Upper lobe of left lung (tissue), 6 donors: ENCODE measurements at regions not wholly inside any gene's neighbourhood (a gene's known extent, or its start where the extent isn't known, plus 50 kb on each side); places are given as distances from the start of the nearest gene placed in this dataset.

ENCODE experiments used
- ATAC-seq, 2 donors: fragments of 200-7000 bp; cut with Tn5 transposase; one replicate each; pipeline ENCODE4 v1.9.1; 2022; ENCODE audit warnings: mild to moderate bottlenecking in 2 of 2, moderate library complexity in 2 of 2; ENCODE audit not compliant: low FRiP score in 2 of 2
- DNase-seq, 2 donors: peaks; one replicate each; pipeline ENCODE4 v3.0.0-alpha.2; 2019 to 2020
- H3K27ac ChIP-seq, 4 donors: fragments of 200-600 bp; sonication (generic); one replicate each; pipeline ENCODE4 v1.5.1; 2016 to 2019
- H3K27me3 ChIP-seq, 4 donors: fragments of 200-600 bp; sonication (generic); one replicate each; pipeline ENCODE4 v1.5.1; 2017 to 2019
- H3K36me3 ChIP-seq, 4 donors: fragments of 200-600 bp; sonication (generic); one replicate each; pipeline ENCODE4 v1.5.1; 2016 to 2019
- H3K4me1 ChIP-seq, 4 donors: fragments of 200-600 bp; sonication (generic); one replicate each; pipeline ENCODE4 v1.5.1; 2018 to 2019
- H3K4me3 ChIP-seq, 4 donors: fragments of 200-600 bp; sonication (generic); one replicate each; pipeline ENCODE4 v1.5.1; 2017 to 2019; ENCODE audit warnings: mild to moderate bottlenecking in 2 of 4, moderate library complexity in 1 of 4
- H3K9me3 ChIP-seq, 4 donors: fragments of 200-600 bp; sonication (generic); one replicate each; pipeline ENCODE4 v1.5.1; 2018 to 2019
- EP300 ChIP-seq, 4 donors: sonication (generic); formaldehyde crosslinking; IDR thresholded peaks; one replicate each; pipeline ENCODE4 v1.5.1; 2017; ENCODE audit warnings: antibody characterized with exemption in 4 of 4, control low read depth in 2 of 4
- POLR2A ChIP-seq, 4 donors: fragments of 450-650 bp; IDR thresholded peaks; one replicate each; pipeline ENCODE4 v1.5.1; 2016 to 2017; ENCODE audit warnings: antibody characterized with exemption in 4 of 4, mild to moderate bottlenecking in 2 of 4
- POLR2AphosphoS5 ChIP-seq, 2 donors: sonication (generic); formaldehyde crosslinking; IDR thresholded peaks; one replicate each; pipeline ENCODE4 v1.5.1; 2017; ENCODE audit warnings: antibody characterized with exemption in 2 of 2
- WGBS, 2 donors: methylation state at CpG; one replicate each; pipeline ENCODE4 v1.1.5; 2017 to 2018; 5-methylcytosine and 5-hydroxymethylcytosine counted together
- TF ChIP-seq, protein P1 (sequence below), 6 experiments: fragments of 450-650 bp in 4 of 6; fragments of 200-600 bp in 2 of 6; sonication (generic) in 2 of 6; IDR thresholded peaks; one replicate each; pipeline ENCODE4 v1.5.1; 2016 to 2019; ENCODE audit warnings: antibody characterized with exemption in 6 of 6
- donor health status: DM: no; HTN: no; CAD: no; lungs with moderate emphysema.
- donor health status: DM: no; HTN: yes; CAD: no; lungs with severe emphysema.

DNA sequence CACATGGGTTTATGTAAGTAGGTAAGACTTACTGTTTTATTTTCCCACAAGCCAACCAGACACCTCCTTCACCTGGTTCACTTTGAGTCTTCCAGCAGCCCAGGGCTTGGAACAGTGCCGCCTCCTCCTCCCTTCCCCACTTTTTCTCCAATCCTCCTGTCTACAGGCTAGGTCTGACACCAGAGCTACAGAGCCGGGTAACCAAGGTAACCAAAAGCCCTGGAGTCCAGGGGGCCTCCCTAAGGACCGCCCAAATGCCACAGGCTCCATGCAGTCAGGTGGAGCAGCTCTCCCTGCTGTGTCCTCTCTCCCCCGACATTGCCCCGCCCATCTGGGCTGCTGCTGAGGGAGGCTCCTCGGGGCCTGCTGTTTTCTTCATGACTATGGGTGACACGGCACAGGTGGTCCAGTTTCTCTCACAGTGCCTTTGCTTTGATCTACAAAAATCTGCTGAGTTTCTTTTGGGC lies 138.0 kb upstream of the EFNA5 start:
- no peaks in the 10 kb centered on the region for H3K9me3 ChIP-seq
- TF ChIP-seq POLR2AphosphoS5 (IDR thresholded peaks at IDR 0.05) (no peak), EP300 (IDR thresholded peaks at IDR 0.05) (no peak), POLR2A (IDR thresholded peaks at IDR 0.05) (no peak)
- TF ChIP-seq, protein P1, sequence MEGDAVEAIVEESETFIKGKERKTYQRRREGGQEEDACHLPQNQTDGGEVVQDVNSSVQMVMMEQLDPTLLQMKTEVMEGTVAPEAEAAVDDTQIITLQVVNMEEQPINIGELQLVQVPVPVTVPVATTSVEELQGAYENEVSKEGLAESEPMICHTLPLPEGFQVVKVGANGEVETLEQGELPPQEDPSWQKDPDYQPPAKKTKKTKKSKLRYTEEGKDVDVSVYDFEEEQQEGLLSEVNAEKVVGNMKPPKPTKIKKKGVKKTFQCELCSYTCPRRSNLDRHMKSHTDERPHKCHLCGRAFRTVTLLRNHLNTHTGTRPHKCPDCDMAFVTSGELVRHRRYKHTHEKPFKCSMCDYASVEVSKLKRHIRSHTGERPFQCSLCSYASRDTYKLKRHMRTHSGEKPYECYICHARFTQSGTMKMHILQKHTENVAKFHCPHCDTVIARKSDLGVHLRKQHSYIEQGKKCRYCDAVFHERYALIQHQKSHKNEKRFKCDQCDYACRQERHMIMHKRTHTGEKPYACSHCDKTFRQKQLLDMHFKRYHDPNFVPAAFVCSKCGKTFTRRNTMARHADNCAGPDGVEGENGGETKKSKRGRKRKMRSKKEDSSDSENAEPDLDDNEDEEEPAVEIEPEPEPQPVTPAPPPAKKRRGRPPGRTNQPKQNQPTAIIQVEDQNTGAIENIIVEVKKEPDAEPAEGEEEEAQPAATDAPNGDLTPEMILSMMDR (IDR thresholded peaks at IDR 0.05), result no peak
- WGBS, 2 donors, result 58% methylated on average over 7 of the region's 7 CpGs
- ATAC-seq (no peak), DNase-seq (peak in 1 of 2 donors; percentile 5)
- H3K4me3 ChIP-seq, result no peak overlapping the region
- H3K27me3 ChIP-seq, result no peaks in the 10 kb centered on the region
- no peaks in the 10 kb centered on the region for H3K36me3 ChIP-seq
- no peak overlapping the region for H3K27ac ChIP-seq
- no peaks in the 10 kb centered on the region for H3K4me1 ChIP-seq

DNA sequence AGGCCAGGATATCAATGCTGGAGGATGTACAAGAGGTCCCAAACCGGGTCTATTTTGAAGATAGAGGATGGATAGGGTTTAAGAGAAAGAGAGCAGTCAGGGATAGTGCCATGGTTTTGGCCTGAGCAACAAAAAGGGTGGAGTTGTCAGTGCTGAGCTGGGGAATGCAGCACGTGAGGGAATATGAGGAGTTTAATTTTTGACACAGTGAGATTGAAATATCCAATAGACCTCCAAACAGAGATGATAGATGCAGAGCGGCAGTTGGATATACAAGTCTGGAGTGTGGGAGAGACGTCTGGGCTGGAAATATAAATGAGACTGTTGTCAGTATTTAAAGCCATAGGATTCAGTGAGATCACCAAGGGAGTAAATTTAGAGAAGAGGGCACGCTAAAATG lies 136.7 kb upstream of the EFNA5 start:
- no peak overlapping the region for H3K27ac ChIP-seq
- no peak overlapping the region for H3K4me3 ChIP-seq
- WGBS, 2 donors, result 63 to 78% methylated on average over 5 of the region's 5 CpGs
- H3K36me3 ChIP-seq, result no peaks in the 10 kb centered on the region
- DNase-seq (no peak), ATAC-seq (no peak)
- TF ChIP-seq POLR2AphosphoS5 (IDR thresholded peaks at IDR 0.05) (no peak), POLR2A (IDR thresholded peaks at IDR 0.05) (no peak), EP300 (IDR thresholded peaks at IDR 0.05) (no peak)
- TF ChIP-seq, protein P1 (IDR thresholded peaks at IDR 0.05), result no peak
- H3K27me3 ChIP-seq, result no peaks in the 10 kb centered on the region
- H3K9me3 ChIP-seq, result no peaks in the 10 kb centered on the region
- no peaks in the 10 kb centered on the region for H3K4me1 ChIP-seq

DNA sequence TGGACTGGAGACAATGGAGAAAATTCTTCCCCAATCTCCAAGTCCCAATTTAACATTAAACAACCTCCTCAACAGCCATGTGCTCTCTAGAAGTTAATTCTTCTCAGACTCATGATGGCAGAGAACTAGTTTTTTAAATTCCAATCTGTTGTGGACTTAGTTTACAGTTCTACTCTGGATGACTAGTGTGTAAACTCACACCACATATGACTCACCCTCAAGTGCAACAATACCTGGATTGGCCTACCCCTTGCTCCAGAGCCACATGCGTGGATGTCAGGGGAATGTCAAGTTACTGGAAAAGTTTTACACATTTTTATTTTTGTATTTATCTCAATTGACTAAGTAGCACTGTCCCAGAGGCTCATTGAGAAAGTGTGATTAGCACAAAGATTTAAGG lies 136.0 kb upstream of the EFNA5 start:
- H3K27ac ChIP-seq, result no peak overlapping the region
- DNase-seq (no peak), ATAC-seq (no peak)
- no peaks in the 10 kb centered on the region for H3K4me1 ChIP-seq
- TF ChIP-seq EP300 (IDR thresholded peaks at IDR 0.05) (no peak), POLR2AphosphoS5 (IDR thresholded peaks at IDR 0.05) (no peak), POLR2A (IDR thresholded peaks at IDR 0.05) (no peak)
- TF ChIP-seq, protein P1 (IDR thresholded peaks at IDR 0.05), result no peak
- 79 to 83% methylated on average over 1 of the region's 1 CpG for WGBS, 2 donors
- no peaks in the 10 kb centered on the region for H3K9me3 ChIP-seq
- H3K27me3 ChIP-seq, result no peaks in the 10 kb centered on the region
- H3K36me3 ChIP-seq, result no peaks in the 10 kb centered on the region
- no peak overlapping the region for H3K4me3 ChIP-seq

DNA sequence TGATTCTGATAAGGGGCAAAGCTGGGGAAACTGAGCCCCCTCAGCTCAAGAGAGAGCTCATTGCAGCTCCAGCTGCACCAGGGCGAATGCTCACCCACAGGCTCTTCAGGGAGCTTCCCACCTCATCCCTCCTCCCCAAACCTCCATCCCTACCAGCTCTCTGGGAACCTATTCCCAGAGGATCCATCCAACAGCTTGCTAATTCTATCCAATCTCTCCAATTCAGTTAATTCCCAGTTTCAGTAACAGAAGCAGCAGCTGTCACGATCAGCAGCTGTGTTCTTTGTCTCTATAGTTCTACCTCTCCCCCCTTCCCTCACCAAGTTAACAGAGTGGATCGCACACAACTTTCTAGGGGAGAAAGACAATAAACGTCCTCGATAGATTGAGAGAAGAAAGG lies 135.5 kb upstream of the EFNA5 start:
- H3K9me3 ChIP-seq, result no peaks in the 10 kb centered on the region
- DNase-seq (no peak), ATAC-seq (no peak)
- 76 to 81% methylated on average over 5 of the region's 5 CpGs for WGBS, 2 donors
- H3K4me1 ChIP-seq, result no peaks in the 10 kb centered on the region
- no peak overlapping the region for H3K4me3 ChIP-seq
- TF ChIP-seq POLR2A (IDR thresholded peaks at IDR 0.05), result no peak
- TF ChIP-seq, protein P1 (IDR thresholded peaks at IDR 0.05), result no peak
- no peak for TF ChIP-seq EP300 (IDR thresholded peaks at IDR 0.05)
- no peak for TF ChIP-seq POLR2AphosphoS5 (IDR thresholded peaks at IDR 0.05)
- no peaks in the 10 kb centered on the region for H3K27me3 ChIP-seq
- no peak overlapping the region for H3K27ac ChIP-seq
- H3K36me3 ChIP-seq, result no peaks in the 10 kb centered on the region

DNA sequence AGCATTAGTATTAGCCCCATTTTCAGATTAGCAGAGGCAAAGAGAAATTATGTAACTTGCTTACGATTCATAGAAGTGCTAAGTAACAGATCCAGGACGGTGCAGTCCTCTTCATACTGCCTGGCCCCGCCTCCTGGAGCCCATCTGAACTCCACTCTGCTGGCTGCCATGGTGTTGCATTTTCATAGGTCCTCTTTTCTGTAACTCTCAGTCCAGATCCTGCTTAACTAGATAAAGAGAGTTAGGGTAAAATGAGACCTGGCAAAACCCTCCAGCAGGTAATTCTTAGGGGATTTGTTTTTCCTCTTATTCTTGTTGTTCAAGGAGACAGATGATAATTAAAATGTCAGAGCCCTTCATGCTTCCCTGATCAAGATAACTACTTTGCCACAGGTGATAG lies 135.1 kb upstream of the EFNA5 start:
- H3K27me3 ChIP-seq, result no peaks in the 10 kb centered on the region
- 59 to 73% methylated on average over 3 of the region's 3 CpGs for WGBS, 2 donors
- no peak overlapping the region for H3K4me3 ChIP-seq
- no peaks in the 10 kb centered on the region for H3K36me3 ChIP-seq
- H3K9me3 ChIP-seq, result no peaks in the 10 kb centered on the region
- DNase-seq (no peak), ATAC-seq (no peak)
- H3K4me1 ChIP-seq, result no peaks in the 10 kb centered on the region
- TF ChIP-seq POLR2AphosphoS5 (IDR thresholded peaks at IDR 0.05) (no peak), EP300 (IDR thresholded peaks at IDR 0.05) (no peak), POLR2A (IDR thresholded peaks at IDR 0.05) (no peak)
- TF ChIP-seq, protein P1 (IDR thresholded peaks at IDR 0.05), result no peak
- H3K27ac ChIP-seq, result no peak overlapping the region
